ENCODE measurements at regions not wholly inside any gene's neighbourhood (a gene's known extent, or its start where the extent isn't known, plus 50 kb on each side); places are given as distances from the start of the nearest gene placed in this dataset.

DNA sequence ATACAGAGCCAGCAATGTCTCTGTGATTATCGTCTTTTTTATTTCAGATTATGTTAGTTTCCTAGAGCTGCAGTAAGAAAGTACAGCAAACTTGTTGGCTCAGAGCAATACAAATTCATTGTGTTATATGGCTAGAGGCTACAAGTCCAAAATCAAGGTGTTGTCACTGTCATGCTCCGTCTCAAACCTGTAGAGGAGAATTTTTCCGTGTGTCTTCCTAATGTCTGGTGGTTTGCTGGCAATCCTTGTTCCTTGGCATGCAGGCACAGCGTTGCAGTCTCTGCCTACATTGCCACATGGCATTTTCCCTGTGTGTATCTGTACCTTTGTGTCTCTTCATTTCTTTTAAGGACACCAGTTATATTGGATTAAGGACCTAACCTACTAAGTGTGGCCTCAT, 244.4 kb downstream of the LRRIQ3 start:
- DNase-seq (ENCODE audit: low read depth, low spot score) = no peak
- no peak overlapping the region for H3K4me3 ChIP-seq (ENCODE audit: low read length)

DNA sequence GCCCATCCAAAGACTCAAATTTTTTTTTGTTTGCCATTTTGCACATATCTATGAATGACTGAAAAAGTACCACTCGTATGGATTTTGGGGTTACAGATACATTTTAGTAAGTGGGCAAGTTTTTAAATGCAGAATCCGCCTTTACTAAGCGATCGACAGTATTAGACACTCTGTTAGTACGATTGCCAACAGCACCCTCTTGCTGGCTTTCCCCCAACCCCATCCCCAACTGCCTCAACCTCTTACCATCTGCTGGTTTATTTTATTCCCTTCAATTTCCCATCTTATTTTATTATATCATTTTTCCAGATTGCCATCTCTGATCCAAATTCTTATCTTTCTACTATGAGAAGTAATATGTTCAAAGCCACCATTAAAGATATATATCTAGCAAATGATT, 244.8 kb downstream of the LRRIQ3 start:
- no peak for DNase-seq (ENCODE audit: low read depth, low spot score)
- no peak overlapping the region for H3K4me3 ChIP-seq (ENCODE audit: low read length)

DNA sequence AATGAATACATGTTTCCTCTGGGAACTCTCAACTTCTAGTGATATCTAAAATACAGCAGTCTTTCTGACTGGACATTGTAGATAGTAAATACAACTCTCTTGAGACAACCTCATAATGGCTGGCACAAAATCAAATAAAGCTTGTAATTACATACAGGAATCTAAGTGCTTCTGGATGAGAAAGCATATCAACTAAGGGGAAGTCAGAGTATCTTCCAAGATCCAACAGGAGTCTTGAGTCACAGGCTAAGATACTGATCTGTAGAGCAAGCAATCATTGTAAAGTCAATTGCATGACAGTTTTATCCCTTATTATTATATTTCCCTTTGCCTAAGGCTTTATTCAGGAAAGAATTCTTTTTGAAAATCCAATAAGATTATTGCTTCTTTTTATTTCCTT, 249.9 kb downstream of the LRRIQ3 start:
- DNase-seq (ENCODE audit: low read depth, low spot score) = no peak
- no peak overlapping the region for H3K4me3 ChIP-seq (ENCODE audit: low read length)

DNA sequence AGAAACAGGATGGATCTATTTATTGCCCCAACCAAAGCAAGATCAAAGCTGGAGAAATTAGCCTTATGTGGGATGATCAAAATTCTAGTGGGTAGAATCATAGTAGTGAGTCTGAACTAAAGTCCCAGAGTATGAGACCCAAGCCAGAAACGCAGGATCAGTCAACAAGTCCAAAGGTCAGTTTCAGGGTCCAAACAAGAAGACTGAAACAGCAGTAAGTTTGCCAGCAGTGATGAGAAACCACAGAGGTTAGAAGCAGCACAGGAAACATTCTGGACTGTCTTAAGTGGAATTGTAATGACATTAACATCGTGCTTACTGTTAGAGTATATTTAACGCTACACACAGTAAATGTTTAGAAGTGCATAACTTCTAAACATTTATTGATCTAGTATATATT, 251.0 kb downstream of the LRRIQ3 start:
- no peak overlapping the region for H3K4me3 ChIP-seq (ENCODE audit: low read length)
- no peak for DNase-seq (ENCODE audit: low read depth, low spot score)

DNA sequence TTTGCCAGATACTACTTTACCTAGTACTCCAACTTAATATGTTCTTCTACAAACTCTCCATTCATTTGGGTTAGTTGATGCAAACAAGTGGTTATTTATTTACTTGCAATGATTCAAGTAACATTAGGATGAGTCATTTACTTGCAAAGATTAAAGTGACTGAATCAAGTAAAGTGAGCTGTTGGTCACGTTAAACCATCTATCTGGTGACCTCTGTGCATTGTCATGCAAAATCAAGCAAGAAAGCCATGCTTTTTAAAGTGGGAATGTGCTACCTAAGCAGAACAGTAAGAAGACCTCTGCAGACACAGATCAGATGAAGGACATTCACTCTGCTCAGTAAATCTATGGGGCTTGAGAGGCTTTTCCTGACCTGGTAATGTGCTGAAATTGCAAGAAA, 254.7 kb downstream of the LRRIQ3 start:
- DNase-seq (ENCODE audit: low read depth, low spot score) = no peak
- H3K4me3 ChIP-seq (ENCODE audit: low read length) = no peak overlapping the region

DNA sequence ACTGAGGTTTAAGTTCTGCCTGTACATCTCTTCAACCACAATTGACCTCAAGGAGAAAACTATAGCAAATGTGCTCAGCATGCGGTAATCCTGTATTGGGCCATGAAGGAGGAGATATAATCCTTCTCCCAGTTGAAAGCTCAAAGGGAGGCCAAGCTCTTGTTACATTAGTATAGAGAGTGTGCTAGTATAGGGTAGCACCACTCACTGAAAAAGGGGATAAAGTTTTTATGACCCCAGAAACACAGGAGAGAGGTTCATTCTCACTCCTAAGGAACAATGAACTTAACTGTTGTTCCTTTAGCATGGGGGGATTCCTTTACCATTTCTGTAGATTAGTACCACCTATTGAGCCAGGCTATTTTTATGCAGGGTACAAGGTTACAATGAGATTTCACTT, 267.7 kb downstream of the LRRIQ3 start:
- H3K4me3 ChIP-seq (ENCODE audit: low read length) = no peak overlapping the region
- DNase-seq (ENCODE audit: low read depth, low spot score) = no peak

DNA sequence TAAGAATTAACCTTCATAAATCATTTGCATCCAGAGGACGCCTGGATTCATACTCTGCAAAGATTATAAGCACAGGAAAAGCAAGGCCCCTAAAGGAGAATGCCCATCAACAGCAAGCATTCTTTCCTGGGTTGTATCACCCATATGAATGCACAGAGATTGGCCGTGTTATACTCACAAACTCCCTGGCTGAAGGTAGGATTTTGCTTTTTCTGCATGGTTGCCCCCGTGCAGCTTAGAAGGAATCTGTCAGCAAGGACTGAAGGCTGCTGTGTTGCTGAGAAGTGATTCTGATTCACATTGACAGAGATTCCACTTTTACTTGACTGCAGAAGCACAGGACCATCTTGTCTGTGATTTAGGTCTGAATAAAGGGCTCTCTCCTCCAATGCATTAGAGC, 283.0 kb downstream of the LRRIQ3 start:
- DNase-seq (ENCODE audit: low read depth, low spot score) = no peak
- H3K4me3 ChIP-seq (ENCODE audit: low read length) = no peak overlapping the region

DNA sequence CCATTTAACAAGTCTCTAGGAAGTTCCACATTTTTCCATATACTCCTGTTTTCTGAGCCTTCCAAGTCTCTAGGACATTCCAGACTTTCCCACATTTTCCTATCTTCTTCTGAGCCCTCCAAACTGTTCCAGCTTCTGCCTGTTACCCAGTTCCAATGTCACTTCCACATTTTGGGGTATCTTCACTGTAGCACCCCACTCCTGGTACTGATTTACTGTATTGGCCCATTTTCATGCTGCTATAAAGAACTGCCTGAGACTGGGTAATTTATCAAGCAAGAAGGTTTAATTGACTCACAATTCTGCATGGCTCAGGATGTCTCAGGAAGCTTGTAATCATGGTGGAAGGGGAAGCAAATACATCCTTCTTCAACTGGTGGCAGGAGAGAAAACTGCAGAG, 285.0 kb downstream of the LRRIQ3 start:
- H3K4me3 ChIP-seq (ENCODE audit: low read length) = no peak overlapping the region
- no peak for DNase-seq (ENCODE audit: low read depth, low spot score)

DNA sequence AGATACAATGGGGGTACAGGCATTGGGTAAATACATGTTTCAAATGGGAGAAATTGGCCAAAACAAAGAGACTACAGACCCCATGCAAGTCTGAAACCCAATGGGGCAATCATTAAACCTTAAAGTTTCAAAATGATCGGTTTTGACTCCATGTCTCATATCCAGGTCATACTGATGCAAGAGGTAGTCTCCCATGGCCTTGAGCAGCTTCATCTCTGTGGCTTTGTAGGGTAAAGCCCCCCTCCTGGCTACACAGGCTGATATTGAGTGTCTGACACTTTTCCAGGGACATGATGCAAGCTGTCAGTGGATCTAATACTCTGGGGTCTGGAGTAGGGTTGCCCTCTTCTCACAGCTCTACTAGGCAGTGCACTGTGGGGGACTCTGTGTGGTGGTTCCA, 286.1 kb downstream of the LRRIQ3 start:
- DNase-seq (ENCODE audit: low read depth, low spot score) = no peak
- H3K4me3 ChIP-seq (ENCODE audit: low read length) = no peak overlapping the region

DNA sequence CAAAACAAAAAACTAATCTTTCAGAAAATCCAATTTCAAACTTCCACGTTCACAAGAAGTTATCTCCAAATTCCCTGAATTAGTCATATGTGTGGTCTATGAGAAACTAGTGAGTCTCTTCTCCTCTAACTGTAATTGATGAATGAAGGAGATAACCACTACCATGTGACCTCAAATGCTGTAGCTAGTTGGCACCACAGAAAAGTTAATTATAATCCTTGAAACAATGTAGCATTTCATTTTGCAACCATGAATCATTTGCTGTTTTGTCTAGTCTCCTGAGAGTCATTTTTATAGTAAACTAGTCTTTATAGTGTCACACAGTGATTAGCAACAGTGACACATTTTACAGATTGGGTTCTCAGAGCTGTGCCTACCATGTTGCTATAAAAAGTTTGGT, 287.5 kb downstream of the LRRIQ3 start:
- H3K4me3 ChIP-seq (ENCODE audit: low read length) = no peak overlapping the region
- no peak for DNase-seq (ENCODE audit: low read depth, low spot score)

DNA sequence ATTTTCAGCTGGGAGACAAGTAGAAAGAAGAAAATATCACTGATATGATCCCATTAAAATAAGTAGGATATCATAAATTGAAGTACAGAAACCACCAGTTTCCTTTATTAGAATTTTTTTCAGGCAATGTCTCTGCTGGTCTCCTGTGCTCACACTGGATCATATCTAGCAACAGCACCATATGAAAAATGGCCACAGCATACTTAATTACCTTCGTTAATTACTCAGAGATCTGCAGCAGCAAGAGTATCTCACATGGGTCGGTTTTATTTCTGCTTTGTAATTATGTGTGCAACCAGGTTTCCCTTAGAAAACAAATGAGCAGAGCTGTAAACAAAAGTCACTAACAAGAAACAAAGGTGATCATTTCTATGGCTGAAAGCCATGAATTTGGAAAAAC, 287.9 kb downstream of the LRRIQ3 start:
- no peak overlapping the region for H3K4me3 ChIP-seq (ENCODE audit: low read length)
- no peak for DNase-seq (ENCODE audit: low read depth, low spot score)

DNA sequence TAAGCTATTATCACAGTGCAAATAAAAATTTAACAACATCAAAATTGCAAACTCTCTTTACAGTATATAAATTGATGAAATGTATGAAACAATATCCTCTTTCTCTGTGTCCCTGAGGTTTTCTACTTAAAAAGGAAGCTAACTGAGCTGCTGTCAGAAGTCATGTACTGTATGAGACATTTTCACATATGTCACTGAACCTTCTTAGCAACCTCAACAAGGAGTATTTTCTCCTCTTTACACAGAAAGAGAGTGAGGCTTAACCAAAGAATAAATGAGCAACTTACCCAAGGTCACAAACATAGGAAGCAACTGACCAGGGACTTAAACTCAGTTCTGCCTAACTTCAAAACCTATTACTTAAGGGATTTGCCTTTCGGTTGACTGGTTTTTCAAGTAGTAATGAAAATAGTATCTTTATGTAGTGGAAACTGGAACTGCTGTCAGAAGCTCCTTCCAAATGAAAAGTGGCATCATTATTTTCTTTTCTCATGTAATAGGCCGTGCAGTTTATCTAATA, 288.9 kb downstream of the LRRIQ3 start:
- H3K4me3 ChIP-seq (ENCODE audit: low read length) = no peak overlapping the region
- no peak for DNase-seq (ENCODE audit: low read depth, low spot score)

DNA sequence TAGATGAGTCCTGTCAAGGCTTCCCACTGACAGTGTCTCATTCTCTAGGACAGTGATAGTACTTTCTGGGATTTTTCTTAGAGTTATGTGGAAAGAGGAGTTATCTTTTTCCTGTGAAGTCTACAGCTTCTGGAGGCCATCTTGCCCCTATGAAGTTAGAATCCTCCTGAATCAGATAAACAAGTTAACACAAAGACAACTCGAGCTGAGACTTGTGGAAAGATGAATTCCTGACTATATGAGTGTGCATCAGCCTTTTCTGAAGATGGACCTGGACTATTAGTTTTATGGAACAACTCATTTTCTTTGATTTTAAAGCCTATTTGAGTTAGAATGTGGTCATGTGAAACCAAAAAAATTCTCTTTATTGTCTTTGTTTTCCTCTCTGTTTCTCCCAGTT, 290.9 kb downstream of the LRRIQ3 start:
- no peak for DNase-seq (ENCODE audit: low read depth, low spot score)
- H3K4me3 ChIP-seq (ENCODE audit: low read length) = no peak overlapping the region

DNA sequence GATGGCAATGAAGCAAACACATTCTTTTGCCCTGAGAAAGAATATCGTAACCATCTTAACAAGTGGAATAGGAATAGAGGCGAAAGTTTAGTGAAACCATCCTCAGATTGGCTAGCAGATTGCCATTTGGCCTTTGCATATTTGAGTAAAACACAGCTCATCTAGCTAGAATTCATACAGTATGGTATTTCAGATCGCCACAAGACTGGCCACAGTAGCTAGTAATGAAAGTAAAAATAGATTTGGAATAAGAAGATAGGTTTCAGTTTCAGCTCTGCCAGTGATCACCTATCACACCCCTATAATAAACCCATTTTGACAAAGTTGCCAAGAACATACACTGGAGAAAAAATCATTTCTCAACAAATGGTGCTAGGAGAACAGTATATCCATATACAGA, 294.9 kb downstream of the LRRIQ3 start:
- H3K4me3 ChIP-seq (ENCODE audit: low read length) = no peak overlapping the region

DNA sequence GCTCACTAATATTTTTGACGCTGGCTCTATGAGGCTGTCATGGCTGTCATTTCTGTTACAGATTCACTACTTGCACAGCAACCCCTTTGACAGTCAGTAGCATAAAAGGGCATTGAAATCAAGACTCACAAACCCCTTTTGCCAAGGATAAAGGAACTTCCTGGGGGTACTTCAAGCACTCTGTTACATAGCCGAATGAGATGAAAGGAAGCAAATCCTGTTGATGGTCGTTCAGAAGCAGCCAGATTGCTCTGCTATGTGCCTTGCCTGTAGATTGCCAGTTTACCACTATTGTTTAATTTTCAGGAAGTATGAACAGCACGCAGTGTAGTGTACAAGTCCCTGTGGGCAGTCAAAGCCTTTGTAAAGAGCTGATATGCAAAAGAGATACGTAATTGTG, 296.2 kb downstream of the LRRIQ3 start:
- H3K4me3 ChIP-seq (ENCODE audit: low read length) = no peak overlapping the region
- no peak for DNase-seq (ENCODE audit: low read depth, low spot score)

More for the DNA sequence above, 294.9 kb downstream of the LRRIQ3 start:
- no peak for DNase-seq (ENCODE audit: low read depth, low spot score)

DNA sequence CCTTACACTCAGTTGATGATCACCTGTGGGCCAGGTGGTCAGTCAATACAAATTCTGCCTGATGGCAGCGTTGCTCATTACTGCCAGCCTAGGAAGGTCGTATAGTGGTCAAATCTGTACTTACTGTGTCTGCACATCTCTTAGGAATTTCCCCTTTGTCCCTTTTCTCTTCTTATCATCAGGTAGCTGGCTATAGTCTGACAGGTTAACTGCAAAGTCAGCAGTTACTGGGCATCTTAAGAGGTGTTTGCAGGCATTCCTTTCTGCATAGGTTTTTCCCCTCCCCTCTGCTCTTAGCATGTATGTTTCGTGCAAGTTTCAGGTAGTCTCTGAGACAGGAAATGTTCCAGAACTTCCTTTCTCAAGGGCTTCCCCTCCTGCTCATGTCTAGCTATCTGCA, 298.7 kb downstream of the LRRIQ3 start:
- DNase-seq (ENCODE audit: low read depth, low spot score) = no peak
- H3K4me3 ChIP-seq (ENCODE audit: low read length) = no peak overlapping the region

DNA sequence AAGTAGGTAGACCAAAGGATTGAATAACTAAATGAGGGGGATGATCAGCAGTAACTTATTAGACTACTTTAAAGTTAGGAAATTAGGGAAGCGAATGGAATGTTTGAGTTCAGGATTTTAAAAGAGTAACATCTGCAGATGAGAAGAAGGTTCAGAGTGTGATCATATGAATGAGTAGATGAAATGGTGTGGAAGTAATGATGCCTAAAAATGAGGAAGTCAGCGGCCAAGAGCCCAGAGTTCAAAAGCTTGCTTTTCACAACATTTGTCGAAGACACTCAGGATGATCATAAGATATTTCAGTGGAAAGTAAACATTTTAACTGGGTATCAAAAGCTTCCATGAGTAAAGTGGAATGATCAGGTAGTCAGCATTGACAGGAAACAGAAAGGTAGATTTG, 299.4 kb downstream of the LRRIQ3 start:
- no peak overlapping the region for H3K4me3 ChIP-seq (ENCODE audit: low read length)
- no peak for DNase-seq (ENCODE audit: low read depth, low spot score)

DNA sequence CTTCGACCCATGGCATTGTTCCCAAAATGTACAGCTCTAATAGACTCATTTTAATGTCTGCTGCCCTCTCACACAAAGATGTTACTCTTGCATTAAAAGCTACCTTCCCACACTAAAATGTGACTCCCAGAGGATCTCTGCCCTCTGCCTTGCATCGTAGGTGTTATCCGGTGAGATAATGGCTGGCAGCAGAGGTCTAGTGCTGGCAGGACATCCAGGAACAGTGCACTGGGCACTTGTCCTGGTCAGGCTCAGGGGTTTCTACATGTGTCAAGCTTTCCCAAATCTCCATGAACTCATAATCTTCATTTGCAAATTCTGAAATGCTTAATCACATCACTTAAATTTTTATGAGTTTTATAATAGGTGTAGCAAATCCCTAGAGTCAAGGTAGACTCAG, 310.6 kb downstream of the LRRIQ3 start:
- DNase-seq (ENCODE audit: low read depth, low spot score) = no peak
- no peak overlapping the region for H3K4me3 ChIP-seq (ENCODE audit: low read length)

DNA sequence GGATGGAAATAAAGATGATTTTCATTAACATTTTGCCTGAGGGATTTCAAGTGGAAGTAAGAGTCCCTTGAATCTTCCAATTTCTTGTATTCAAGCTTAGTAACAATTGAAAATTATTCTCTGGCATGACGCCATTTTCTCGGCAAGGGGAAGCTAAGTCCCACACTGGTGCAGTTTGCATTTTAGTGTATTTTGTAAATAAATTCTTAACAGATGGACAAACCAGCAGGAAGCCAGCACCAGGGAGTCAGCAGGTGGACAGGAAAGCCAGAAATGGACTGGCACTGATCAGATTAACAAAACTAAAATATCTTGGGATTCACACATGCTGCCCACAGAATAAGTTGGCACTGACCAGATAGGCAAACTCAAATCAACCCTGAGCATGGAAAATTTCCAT, 311.3 kb downstream of the LRRIQ3 start:
- no peak for DNase-seq (ENCODE audit: low read depth, low spot score)
- no peak overlapping the region for H3K4me3 ChIP-seq (ENCODE audit: low read length)

DNA sequence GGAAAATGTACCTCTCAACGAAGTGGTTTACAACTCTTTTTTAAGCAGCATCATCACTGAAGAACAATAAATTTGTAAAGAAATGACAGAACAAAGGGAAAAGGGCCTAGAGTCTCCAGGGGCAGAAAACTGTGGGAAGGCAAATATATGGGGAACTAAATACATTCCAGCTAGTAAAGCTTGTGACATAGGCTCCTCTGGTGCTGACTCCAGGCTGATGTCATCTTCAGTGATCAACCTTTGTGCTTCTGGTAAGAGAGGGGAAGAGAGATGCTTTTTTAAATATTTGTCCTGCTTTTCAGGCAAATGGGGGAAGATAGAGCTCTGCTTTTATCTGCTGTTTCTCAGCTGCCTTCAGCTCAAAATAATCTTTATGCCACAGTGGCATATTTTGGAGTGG, 323.2 kb downstream of the LRRIQ3 start:
- no peak overlapping the region for H3K4me3 ChIP-seq (ENCODE audit: low read length)
- DNase-seq (ENCODE audit: low read depth, low spot score) = no peak

DNA sequence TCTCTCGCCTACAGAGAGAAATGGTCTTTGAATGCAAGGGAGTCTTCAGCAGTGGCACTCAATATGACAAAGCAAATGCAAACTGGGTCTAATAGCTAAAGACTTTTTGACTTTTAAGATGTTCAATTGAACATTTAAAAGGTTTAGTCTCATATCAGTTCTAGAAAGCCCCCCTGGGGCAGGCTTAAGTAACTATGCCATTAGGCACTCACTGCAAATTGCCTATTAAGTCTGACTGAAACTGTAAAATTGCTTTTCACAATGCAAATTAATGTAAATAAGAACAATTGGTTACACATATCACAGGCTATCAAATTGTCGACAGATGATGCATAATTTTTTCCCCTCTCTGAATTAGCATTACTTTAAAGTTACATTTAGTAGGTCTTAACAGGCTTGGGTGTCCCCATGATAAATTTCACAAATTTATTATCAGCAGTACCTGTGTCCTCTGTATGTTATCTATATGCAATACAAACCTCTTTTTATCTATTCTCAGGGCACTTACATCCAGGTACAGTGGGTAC, 329.1 kb downstream of the LRRIQ3 start:
- no peak overlapping the region for H3K4me3 ChIP-seq (ENCODE audit: low read length)
- DNase-seq (ENCODE audit: low read depth, low spot score) = no peak

DNA sequence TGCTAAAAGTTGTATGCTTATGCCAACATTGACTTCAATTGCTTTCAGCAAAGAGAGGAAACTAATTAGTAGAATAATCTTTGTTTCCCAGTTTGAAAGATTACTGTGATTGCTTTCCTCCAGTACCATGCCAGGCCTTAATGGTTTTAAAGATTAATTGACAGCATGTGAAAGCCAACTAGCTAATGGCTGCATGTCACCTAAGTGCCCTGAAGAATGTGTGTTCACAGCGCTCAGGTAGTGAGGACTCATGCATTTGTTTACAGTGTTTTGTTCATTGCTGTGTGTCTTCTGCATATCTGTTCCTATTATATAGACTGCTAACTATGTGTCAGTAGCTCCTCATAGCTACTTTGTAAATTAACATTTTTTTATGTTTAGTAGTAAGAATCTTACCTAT, 335.6 kb downstream of the LRRIQ3 start:
- DNase-seq (ENCODE audit: low read depth, low spot score) = no peak
- H3K4me3 ChIP-seq (ENCODE audit: low read length) = no peak overlapping the region

All from Jurkat, Clone E6-1 (cell line).